ENCODE measurements at regions not wholly inside any gene's neighbourhood (a gene's known extent, or its start where the extent isn't known, plus 50 kb on each side); places are given as distances from the start of the nearest gene placed in this dataset.
"Not testable (repeated sequence)": the region's sequence is repeated elsewhere in the genome, so short reads cannot be mapped to it uniquely, and the experiment has no call there.

DNA sequence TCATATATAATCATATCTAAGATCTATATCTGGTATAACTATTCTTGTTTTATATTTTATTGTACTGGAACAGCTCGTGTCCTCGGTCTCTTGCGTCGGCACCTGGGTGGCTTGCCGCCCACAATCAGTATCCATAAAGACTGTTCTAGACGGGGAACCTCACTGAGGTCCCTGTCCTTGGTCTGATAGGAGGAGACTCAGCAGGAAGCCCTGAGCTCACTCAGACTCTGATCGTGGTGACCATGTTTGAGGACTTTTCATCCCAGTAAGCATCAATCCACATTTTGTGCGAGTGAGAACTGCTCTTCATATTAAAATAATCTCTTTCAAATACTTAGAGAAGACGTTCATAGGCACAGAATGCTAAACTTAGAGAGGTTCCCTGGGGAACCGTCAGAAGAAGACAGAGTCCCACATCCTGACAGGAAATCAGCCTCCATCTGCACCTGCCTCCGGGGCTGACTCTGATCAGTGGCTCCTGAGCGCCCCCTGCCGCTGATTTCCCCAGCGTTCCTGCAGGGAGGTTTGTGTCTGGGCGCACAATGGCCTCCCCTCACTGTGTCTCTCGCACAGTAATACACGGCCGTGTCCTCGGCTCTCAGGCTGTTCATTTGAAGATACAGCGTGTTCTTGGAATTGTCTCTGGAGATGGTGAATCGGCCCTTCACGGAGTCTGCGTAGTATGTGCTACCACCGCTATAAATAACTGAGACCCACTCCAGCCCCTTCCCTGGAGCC lies 1065.9 kb downstream of the TMEM121 start:
- peak in 1 of 2 donors; percentile 54 for DNase-seq (ENCODE audit: low read depth in 2 of 2)

DNA sequence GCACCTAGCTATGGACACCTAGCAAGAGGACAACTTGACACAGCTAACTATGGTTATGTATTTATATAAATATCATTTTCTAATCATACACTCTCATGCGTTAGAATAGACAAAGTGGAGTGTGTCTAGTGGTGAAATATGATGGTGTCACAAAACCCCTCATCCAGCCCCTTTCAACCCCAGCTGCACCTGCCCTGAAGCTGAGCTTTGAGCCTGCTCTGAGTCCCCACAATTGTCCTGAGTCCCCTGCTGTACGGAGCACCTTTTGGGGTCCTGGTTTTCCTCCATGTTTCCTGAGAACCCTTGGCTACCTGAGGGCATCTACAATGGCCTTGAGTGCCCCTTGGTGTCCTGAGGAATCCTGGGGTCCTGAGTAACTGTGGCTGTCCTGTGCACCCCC lies 1072.8 kb downstream of the TMEM121 start:
- no peak for DNase-seq (ENCODE audit: low read depth in 2 of 2)

DNA sequence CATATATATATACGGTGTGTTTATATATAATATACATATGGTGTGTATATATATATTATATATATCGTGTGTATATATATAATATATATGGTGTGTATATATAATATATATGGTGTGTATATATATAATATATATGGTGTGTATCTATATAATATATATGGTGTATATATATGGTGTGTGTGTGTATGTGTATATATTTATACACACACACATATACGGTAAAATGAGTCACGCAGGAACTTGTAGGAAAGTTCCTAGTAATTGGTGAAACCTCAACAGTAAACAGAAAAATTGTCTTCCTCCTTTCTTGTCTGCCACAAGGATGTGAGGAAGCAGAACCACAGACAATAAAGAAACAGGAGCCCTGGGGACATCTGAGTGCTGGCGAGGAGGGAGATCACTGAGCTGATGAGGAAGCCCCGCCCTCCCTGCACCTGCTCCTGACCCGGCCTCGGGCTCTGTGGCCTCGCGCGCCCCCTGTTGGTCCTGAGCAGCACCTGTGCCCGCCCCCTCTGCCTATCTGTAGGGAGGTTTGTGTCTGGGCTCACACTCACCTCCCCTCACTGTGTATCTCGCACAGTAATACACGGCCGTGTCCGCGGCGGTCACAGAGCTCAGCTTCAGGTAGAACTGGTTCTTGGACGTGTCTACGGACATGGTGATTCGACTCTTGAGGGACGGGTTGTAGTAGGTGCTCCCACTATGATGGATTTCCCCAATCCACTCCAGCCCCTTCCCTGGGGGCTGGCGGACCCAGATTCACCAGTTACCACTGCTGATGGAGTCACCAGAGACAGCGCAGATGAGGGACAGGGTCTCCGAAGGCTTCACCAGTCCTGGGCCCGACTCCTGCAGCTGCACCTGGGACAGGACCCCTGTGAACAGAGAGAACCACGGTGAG lies 1079.4 kb downstream of the TMEM121 start:
- DNase-seq (ENCODE audit: low read depth in 2 of 2) = peak; percentile 51 to 58

DNA sequence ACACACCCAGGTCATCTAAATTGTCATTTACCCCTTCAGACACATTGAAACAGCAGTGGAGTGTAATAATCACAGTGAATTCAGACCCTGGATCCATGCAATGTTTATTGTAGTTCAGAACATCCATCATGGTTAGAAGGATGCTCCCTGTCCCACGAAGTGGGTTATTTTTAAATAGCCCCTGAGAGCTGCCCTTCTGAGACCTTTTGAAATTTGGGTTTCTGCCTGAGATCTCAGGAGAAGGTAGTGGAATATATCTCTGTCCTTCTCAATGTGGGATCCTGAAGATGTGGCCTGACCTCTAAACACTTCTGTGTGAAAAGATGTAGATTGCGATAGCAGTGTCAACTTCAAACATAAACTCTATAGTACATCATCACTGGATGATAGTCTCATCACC lies 1080.6 kb downstream of the TMEM121 start:
- DNase-seq (ENCODE audit: low read depth in 2 of 2) = no peak

DNA sequence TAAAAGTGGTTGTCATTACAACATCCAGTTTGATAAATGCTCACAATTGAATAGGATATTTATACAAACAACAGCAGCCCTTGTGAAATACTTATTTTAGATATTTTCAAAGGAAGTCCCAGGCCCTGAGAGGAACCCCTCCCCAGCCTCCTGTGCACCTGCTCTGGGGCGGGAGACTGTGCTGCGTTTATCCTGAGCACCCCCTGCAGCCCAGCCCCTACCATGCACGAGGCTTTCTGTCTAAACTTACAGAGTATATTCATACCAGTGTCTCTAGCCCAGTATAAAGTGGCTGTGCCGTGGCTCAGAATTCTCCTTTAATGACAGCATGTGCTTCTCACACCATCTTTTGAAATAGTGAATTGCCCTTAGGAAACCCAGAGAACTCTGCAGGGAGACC lies 1084.3 kb downstream of the TMEM121 start:
- no peak for DNase-seq (ENCODE audit: low read depth in 2 of 2)

DNA sequence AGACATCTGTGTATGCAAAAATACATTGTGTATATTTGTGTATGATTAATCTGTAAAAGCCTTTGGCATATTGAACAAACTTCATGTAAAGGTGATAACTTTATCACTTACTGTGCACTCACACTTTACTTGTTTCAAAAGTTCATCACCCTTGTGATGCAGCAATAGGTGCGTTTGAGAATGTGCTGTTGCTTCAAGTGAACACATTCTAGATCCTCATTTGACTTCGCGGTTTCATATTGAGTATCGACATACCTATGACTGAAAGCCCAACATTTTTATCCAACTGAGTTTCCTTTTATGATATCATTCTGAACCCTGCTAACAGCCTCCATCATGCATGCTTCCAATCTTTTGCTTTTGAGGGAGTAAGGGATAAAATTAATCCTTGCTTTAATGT lies 1086.9 kb downstream of the TMEM121 start:
- DNase-seq (ENCODE audit: low read depth in 2 of 2) = no peak

DNA sequence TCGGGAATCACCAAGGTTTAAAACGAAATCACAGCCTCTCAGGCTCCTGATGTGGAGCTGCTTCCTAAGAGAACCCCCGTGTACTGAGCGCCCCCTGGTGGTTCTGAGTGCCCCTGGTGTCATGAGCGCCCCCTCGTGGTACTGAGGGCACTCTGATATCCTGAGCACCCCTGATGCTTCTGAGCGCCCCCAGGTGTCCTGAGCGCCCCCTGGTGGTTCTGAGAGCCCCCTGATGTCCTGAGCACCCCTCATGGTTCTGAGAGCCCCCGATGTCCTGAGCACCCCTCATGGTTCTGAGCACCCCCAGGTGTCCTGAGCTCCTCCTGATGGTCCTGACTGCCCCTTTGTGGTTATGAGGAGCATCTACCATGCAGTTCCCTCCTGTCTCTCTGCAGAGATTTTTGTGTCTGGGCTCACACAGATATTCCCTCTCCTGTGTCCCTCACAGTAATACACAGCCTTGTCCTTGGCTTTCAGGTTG lies 1092.1 kb downstream of the TMEM121 start:
- peak; percentile 45 to 51 for DNase-seq (ENCODE audit: low read depth in 2 of 2)

DNA sequence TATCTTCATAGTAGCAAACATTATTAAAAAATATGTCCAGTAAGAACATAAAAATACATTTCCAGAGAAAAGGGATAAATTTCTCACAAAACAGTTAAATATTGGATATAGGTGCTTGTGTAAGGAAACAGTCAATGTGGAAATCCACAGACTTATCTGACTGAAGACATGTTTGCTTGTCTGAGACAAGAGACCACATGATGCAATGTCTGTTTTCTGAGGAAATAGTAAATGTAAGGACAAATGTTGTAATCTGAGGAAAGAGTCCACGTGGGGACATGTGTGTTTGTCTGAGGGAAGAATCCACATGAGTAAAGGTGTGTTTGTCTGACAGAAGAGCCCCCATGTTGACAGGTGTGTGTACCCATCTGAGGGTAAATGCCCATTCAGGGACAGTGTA lies 1093.2 kb downstream of the TMEM121 start:
- DNase-seq (ENCODE audit: low read depth in 2 of 2) = no peak

DNA sequence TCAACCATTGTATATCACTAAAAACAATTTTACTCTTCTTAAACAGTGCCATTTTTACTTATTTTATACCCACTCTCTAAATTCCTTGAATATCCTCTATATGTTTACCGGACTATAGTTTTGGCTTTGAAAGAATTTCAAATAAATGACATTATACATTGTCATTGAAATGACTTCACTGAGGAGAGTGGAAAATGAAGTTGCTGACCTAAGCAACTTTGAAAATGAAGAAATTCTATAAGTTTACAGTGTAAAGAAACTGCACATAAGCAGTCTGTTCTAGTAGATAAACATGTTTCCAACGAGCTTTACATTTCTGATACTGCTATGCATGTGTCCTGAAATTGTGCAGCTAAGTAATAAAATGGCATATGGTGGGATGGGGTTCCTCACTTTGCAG lies 1094.0 kb downstream of the TMEM121 start:
- DNase-seq (ENCODE audit: low read depth in 2 of 2) = no peak

DNA sequence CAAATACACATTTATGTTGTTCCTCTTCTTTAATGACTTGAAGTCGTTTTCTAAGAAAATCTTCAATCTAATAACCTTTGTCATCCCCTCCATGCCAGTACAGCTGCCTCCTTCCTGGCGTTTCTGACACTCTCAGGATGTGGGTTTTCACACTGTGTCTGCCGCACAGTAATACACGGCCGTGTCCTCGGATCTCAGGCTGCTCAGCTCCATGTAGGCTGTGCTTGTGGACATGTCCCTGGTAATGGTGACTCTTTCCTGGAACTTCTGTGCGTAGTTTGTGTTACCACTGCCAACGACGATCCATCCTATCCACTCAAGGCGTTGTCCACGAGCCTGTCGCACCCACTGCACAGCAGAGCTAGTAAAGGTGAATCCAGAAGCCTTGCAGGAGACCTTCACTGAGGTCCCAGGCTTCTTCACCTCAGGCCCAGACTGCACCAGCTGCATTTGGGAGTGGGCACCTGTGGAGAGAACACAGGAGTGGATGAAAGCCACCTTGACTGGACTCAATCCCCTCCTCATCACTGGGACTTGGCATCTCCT lies 1095.9 kb downstream of the TMEM121 start:
- DNase-seq (ENCODE audit: low read depth in 2 of 2) = peak in 1 of 2 donors; percentile 27

DNA sequence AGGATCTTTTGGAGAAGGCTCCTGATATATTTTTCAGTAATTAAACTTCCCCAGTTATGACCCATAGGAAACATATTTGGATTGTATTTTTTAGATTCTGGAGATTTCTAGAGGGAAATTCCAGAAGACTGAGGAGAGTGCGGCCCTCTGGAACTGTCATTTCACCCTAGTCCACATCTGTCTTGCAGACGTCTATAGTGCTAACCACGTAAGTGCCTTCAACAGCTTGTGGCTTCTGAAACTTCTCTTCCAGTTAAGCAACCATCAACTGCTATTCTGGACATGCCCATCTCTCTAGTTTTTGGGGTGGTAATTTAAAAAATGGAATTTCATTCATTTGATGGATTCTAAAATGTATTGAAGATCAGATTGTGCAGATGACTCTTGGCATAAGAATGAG lies 1098.8 kb downstream of the TMEM121 start:
- no peak for DNase-seq (ENCODE audit: low read depth in 2 of 2)

DNA sequence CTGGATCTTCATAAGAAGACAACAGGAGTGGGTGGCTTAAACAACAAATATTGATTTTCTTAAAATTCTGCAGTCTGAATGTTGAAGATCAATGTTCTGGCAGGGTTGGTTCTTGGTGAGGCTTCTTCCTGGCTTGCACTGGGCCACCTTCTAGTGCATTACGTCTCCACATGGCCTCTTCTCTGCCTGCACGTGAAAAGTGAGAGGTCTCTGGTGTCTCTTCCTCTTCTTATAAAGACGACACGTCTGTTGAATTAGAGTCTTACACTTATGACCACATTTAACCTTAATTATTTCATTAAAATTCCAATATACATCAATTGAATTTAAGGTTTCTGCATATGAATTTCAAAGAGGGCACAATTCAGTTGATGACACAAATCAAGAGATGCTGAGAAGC lies 1100.1 kb downstream of the TMEM121 start:
- DNase-seq (ENCODE audit: low read depth in 2 of 2) = not testable (repeated sequence)

DNA sequence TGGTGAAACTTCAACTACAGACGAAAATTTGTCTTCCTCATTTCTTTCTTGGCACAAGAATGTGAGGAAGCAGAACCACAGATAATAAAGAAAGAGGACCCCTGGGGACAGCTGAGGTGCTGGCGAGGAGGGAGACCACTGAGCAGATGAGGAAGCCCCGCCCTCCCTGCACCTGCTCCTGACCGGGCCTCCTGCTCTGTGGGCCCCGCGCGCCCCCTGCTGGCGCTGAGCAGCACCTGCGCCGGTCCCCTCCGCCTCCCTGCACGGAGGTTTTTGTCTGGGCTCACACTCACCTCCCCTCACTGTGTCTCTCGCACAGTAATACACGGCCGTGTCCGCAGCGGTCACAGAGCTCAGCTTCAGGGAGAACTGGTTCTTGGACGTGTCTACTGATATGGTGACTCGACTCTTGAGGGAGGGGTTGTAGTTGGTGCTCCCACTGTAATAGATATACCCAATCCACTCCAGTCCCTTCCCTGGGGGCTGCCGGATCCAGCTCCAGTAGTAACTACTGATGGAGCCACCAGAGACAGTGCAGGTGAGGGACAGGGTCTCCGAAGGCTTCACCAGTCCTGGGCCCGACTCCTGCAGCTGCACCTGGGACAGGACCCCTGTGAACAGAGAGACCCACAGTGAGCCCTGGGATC lies 1100.7 kb downstream of the TMEM121 start:
- DNase-seq (ENCODE audit: low read depth in 2 of 2) = peak; percentile 19 to 51

DNA sequence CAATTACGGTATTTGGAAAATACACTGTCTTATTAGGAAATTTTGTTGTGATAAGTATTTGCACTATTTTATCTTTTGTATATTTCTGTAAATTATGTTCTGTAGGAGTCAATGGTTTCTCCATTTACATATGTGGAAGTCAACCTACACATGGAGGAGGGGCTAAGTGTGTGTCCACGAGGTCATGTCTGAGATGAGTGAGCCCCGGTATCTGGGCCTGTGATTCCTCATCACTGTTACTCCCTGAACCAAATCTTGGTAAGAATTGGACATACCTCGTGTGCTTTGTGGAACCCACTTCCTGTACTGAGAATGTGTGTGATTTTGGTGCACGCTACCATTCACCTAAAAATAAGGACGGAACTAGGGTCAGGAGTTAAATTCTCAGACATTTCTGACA lies 1105.5 kb downstream of the TMEM121 start:
- DNase-seq (ENCODE audit: low read depth in 2 of 2) = no peak

DNA sequence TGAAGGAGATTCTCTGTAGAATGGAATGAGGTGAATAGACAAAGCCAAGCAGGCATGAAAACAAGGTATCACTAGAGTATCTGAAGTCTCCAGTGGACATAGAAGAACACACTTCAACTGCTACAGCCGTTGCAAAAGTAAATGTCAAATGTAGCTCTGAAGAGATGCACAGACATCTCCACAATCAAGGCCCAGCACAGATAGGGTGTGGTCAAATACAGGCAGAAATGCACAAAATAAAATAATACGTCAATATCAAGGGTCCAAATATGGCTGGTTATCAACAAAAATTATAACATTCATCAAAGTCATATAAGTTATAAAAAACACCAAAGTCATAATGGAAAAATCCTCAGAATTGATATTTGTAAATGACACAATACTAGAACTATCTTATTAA lies 1107.3 kb downstream of the TMEM121 start:
- DNase-seq (ENCODE audit: low read depth in 2 of 2) = no peak

DNA sequence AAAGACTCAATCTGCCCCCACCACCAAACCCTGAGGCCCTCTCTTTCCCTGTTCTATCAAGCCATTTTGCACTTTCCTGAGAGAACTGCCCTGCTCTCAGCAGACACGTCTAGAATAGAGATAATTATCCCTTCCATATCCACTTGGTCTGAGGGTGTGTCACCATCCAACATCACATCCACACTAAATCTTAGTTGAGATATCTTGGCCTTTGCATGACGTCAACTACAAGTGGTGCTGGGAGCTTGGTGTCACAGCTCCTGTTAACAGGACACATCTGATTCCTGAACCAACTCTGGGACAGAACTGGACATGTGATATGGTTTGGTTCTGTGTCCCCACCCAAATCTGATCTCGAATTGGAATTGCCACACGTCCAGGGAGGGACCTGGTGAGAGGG lies 1109.2 kb downstream of the TMEM121 start:
- DNase-seq (ENCODE audit: low read depth in 2 of 2) = no peak

DNA sequence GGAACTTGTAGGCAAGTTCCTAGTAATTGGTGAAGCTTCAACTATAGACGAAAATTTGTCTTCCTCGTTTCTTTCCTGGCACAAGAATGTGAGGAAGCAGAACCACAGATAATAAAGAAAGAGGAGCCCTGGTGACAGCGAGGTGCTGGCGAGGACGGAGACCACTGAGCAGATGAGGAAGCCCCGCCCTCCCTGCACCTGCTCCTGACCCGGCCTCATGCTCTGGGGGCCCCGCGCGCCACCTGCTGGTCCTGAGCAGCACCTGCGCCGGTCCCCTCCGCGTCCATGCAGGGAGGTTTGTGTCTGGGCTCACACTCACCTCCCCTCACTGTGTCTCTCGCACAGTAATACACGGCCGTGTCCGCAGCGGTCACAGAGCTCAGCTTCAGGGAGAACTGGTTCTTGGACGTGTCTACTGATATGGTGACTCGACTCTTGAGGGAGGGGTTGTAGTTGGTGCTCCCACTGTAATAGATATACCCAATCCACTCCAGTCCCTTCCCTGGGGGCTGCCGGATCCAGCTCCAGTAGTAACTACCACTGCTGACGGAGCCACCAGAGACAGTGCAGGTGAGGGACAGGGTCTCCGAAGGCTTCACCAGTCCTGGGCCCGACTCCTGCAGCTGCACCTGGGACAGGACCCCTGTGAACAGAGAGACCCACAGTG lies 1112.5 kb downstream of the TMEM121 start:
- DNase-seq (ENCODE audit: low read depth in 2 of 2) = not testable (repeated sequence)

DNA sequence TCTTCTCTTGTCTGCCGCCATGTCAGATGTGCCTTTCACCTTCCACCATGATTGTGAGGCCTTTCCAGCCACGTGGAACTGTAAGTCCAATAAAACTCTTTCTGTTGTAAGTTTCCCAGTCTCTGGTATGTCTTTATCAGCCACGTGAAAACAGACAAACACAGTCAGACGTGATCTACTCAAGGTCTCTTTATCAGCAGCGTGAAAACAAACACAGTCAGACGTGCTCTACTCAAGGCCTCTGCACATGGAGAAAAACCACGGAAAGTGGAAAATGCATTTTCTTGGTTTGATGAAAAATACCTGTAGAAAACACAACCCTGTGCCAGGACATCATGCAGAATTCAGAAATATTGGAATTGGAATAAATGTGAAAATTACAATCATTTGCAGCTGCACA lies 1115.7 kb downstream of the TMEM121 start:
- DNase-seq (ENCODE audit: low read depth in 2 of 2) = no peak

DNA sequence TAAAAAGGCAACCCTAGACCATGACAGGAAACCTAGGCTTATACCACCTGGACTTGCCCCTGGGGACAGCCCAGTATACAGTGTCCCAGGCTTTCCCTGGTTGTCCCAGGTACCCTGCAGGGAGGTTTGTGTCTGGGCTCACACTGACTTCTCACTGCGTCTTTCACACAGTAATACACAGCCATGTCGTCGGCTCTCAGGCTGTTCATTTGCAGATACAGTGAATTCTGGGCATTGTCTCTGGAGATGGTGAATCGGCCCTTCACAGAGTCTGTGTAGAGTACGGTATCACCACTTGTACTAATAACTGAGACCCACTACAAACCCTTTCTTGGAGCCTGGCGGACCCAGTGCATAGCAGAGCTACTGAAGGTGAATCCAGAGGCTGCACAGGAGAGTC lies 1116.6 kb downstream of the TMEM121 start:
- DNase-seq (ENCODE audit: low read depth in 2 of 2) = not testable (repeated sequence)

DNA sequence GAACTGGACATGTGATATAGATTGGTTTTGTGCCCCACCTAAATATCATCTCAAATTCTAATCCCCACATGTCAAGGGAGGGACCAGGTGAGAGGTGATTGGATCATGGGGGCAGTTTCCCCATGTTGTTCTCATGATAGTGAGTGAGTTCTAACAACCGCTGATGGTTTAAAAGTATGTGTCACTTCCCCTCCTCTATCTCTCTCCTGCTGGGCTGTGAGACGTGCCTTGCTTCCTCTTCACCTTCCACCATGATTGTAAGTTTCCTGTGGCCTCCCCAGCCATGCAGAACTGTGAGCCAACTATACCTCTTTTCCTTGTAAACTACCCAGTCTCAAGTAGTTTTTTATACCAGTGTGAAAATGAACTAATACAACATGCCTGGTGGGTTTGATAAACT lies 1122.5 kb downstream of the TMEM121 start:
- DNase-seq (ENCODE audit: low read depth in 2 of 2) = not testable (repeated sequence)

DNA sequence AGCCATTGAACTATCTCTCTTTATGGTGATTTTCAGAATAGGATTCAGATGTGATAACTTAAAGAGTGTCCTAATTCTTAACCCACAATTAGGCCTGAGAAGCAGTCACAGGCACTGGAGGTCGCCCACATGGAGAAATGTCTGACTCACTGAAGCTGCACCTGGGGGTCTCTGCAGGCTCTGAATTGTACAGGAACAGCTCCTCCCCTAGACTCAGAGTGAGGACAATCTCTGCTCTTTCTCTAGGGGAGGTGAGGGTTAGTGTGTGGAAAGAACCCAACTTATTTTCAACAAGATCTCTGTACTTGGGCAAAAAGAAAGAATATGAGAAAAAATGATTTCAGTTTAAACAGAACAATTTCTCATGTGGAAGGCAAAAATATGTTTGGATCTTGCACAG lies 1124.6 kb downstream of the TMEM121 start:
- DNase-seq (ENCODE audit: low read depth in 2 of 2) = no peak

DNA sequence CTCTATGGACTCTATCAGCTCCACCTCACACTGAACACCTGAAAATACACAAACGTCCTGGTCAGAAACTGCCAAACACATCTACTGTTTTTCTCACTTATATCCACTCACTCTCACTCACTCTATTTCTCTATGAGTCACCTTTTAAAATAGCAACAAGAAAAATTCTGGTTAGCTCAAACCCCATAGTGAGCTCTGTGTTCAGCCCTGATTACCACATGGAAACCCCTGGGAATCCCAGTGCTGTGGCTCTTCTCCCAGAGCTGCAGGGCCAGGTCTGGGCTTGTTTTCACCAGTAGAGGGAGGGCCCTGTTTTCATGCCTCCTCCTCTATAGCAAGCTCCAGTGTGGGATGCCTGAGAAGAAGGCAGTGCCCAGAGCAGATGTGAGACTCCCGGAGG lies 1126.1 kb downstream of the TMEM121 start:
- no peak for DNase-seq (ENCODE audit: low read depth in 2 of 2)

All from stimulated activated CD8-positive, alpha-beta memory T cell treated with anti-CD3 and anti-CD28 coated beads, Interleukin-7, amount 100 ng/mL, for 1 hour (primary cell).